Erythroblast (primary cell): ENCODE measurements at regions not wholly inside any gene's neighbourhood (a gene's known extent, or its start where the extent isn't known, plus 50 kb on each side); places are given as distances from the start of the nearest gene placed in this dataset.

ENCODE experiments used
- GATA1 ChIP-seq: IDR thresholded peaks from 2 replicates; pipeline ENCODE4 v1.6.1; 2011; ENCODE audit warnings: low read depth, mild to moderate bottlenecking, control low read depth, low read length, moderate library complexity
- POLR2A ChIP-seq: IDR thresholded peaks from 2 replicates; pipeline ENCODE4 v1.6.1; 2011; ENCODE audit warnings: mild to moderate bottlenecking, low read length

DNA sequence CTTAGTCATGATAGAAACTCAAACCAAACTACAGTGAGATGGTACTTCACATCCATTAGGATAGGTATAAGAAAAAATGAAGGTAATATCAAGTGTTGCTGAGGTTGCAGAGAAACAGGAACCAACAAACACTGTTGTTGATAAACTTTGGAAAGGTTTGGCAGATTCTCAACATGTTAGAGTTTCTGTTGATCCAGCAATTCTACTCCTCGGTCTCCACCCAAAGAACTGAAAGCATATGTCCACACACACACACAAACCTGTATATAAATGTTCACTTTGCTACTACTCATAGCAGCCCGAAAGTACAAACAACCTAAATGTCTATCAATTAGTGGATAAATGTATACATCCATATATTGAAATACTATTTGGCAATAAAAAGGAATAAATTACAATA lies 128.3 kb upstream of the CARMIL1 start:
- TF ChIP-seq POLR2A (no peak), GATA1 (no peak)
